ENCODE measurements at regions not wholly inside any gene's neighbourhood (a gene's known extent, or its start where the extent isn't known, plus 50 kb on each side); places are given as distances from the start of the nearest gene placed in this dataset.

GRCh38 chr2:58870704-58871103 lies 629.6 kb upstream of the FANCL start:
- no peak for DNase-seq (ENCODE audit: low read depth)
- no peak overlapping the region for H3K4me3 ChIP-seq (ENCODE audit: low read length)
- no peak for TF ChIP-seq CTCF (conservative IDR thresholded peaks at IDR 0.05; ENCODE audit: low read depth, low read length)

- no peak overlapping the region for H3K4me3 ChIP-seq (ENCODE audit: low read length)
- no peak for TF ChIP-seq CTCF (conservative IDR thresholded peaks at IDR 0.05; ENCODE audit: low read depth, low read length)
- DNase-seq (ENCODE audit: low read depth) = no peak
These were observed 625.8 kb upstream of the FANCL start for GRCh38 chr2:58866946-58867345.

- DNase-seq (ENCODE audit: low read depth) = no peak
- no peak for TF ChIP-seq CTCF (conservative IDR thresholded peaks at IDR 0.05; ENCODE audit: low read depth, low read length)
- no peak overlapping the region for H3K4me3 ChIP-seq (ENCODE audit: low read length)
These were observed 625.4 kb upstream of the FANCL start for GRCh38 chr2:58866527-58866926.

- H3K4me3 ChIP-seq (ENCODE audit: low read length) = no peak overlapping the region
- DNase-seq (ENCODE audit: low read depth) = no peak
These were observed 624.9 kb upstream of the FANCL start for GRCh38 chr2:58866040-58866439.

GRCh38 chr2:58865436-58865835 lies 624.3 kb upstream of the FANCL start:
- no peak for TF ChIP-seq CTCF (conservative IDR thresholded peaks at IDR 0.05; ENCODE audit: low read depth, low read length)
- no peak overlapping the region for H3K4me3 ChIP-seq (ENCODE audit: low read length)
- DNase-seq (ENCODE audit: low read depth) = no peak

More at GRCh38 chr2:58866040-58866439, 624.9 kb upstream of the FANCL start:
- no peak for TF ChIP-seq CTCF (conservative IDR thresholded peaks at IDR 0.05; ENCODE audit: low read depth, low read length)

- TF ChIP-seq CTCF (conservative IDR thresholded peaks at IDR 0.05; ENCODE audit: low read depth, low read length) = no peak
- DNase-seq (ENCODE audit: low read depth) = no peak
- no peak overlapping the region for H3K4me3 ChIP-seq (ENCODE audit: low read length)
These were observed 621.1 kb upstream of the FANCL start for GRCh38 chr2:58862244-58862643.

- H3K4me3 ChIP-seq (ENCODE audit: low read length) = no peak overlapping the region
These were observed 619.5 kb upstream of the FANCL start for GRCh38 chr2:58860586-58860985.

More at GRCh38 chr2:58860586-58860985, 619.5 kb upstream of the FANCL start:
- TF ChIP-seq CTCF (conservative IDR thresholded peaks at IDR 0.05; ENCODE audit: low read depth, low read length) = no peak
- DNase-seq (ENCODE audit: low read depth) = no peak

All from retinal pigment epithelial cell (primary cell).